ENCODE measurements at regions not wholly inside any gene's neighbourhood (a gene's known extent, or its start where the extent isn't known, plus 50 kb on each side); places are given as distances from the start of the nearest gene placed in this dataset.

GRCh38 chr14:44417809-44418208 is 89.3 kb downstream of the FSCB start:
- DNase-seq (ENCODE audit: low spot score), result no peak
- in situ Hi-C loops (cut with MboI; ENCODE audit: low sequenced_read_pairs, unreplicated experiment), result no loop called here
- no peak for TF ChIP-seq CTCF (IDR thresholded peaks at IDR 0.05; ENCODE audit: borderline replicate concordance, control extremely low read depth, extremely low read depth, insufficient read depth, missing control alignments)

- no peak for DNase-seq (ENCODE audit: low spot score)
- in situ Hi-C loops (cut with MboI; ENCODE audit: low sequenced_read_pairs, unreplicated experiment), result no loop called here
- no peak for TF ChIP-seq CTCF (IDR thresholded peaks at IDR 0.05; ENCODE audit: borderline replicate concordance, control extremely low read depth, extremely low read depth, insufficient read depth, missing control alignments)
Observed at GRCh38 chr14:44414646-44415045, 92.4 kb downstream of the FSCB start.

- no peak for TF ChIP-seq CTCF (IDR thresholded peaks at IDR 0.05; ENCODE audit: borderline replicate concordance, control extremely low read depth, extremely low read depth, insufficient read depth, missing control alignments)
- in situ Hi-C loops (cut with MboI; ENCODE audit: low sequenced_read_pairs, unreplicated experiment), result no loop called here
- DNase-seq (ENCODE audit: low spot score), result no peak
Observed at GRCh38 chr14:44412858-44413569, 94.1 kb downstream of the FSCB start.

GRCh38 chr14:44405011-44405486 is 102.0 kb downstream of the FSCB start:
- DNase-seq (ENCODE audit: low spot score), result no peak
- in situ Hi-C loops (cut with MboI; ENCODE audit: low sequenced_read_pairs, unreplicated experiment), result no loop called here

GRCh38 chr14:44404599-44404998 is 102.5 kb downstream of the FSCB start:
- DNase-seq (ENCODE audit: low spot score), result no peak

More at GRCh38 chr14:44405011-44405486, 102.0 kb downstream of the FSCB start:
- no peak for TF ChIP-seq CTCF (IDR thresholded peaks at IDR 0.05; ENCODE audit: borderline replicate concordance, control extremely low read depth, extremely low read depth, insufficient read depth, missing control alignments)

GRCh38 chr14:44404036-44404435 is 103.0 kb downstream of the FSCB start:
- no peak for TF ChIP-seq CTCF (IDR thresholded peaks at IDR 0.05; ENCODE audit: borderline replicate concordance, control extremely low read depth, extremely low read depth, insufficient read depth, missing control alignments)
- in situ Hi-C loops (cut with MboI; ENCODE audit: low sequenced_read_pairs, unreplicated experiment), result no loop called here
- DNase-seq (ENCODE audit: low spot score), result no peak

More at GRCh38 chr14:44404599-44404998, 102.5 kb downstream of the FSCB start:
- no peak for TF ChIP-seq CTCF (IDR thresholded peaks at IDR 0.05; ENCODE audit: borderline replicate concordance, control extremely low read depth, extremely low read depth, insufficient read depth, missing control alignments)
- in situ Hi-C loops (cut with MboI; ENCODE audit: low sequenced_read_pairs, unreplicated experiment), result no loop called here

Measured in GM13976 (cell line).